OCI-LY7 (cell line): ENCODE measurements at regions not wholly inside any gene's neighbourhood (a gene's known extent, or its start where the extent isn't known, plus 50 kb on each side); places are given as distances from the start of the nearest gene placed in this dataset.

Source experiments
- BruUV-seq: library from RNA; stranded (reverse); fragments of 400-500 nt; replicated peaks from 2 replicates; lab custom pipeline; 2021; lab: Mats Ljungman, UMichigan
- CTCF ChIA-PET: fragments of 300-600 bp; sonication (Branson Sonifier 250); formaldehyde crosslinking; loops from one replicate; lab custom pipeline; 2022; ENCODE audit warnings: antibody characterized with exemption; ENCODE audit not compliant: unreplicated experiment; lab: Charles Lee
- POLR2A ChIA-PET: fragments of 300-600 bp; sonication (Branson Sonifier 250); formaldehyde crosslinking; loops from one replicate; lab custom pipeline; 2022; ENCODE audit warnings: antibody characterized with exemption; lab: Charles Lee
- DNase-seq: peaks from one replicate; pipeline ENCODE4 v3.0.0-alpha.2; 2015; ENCODE audit warnings: low spot score
- H2AFZ ChIP-seq: fragments of 200-600 bp; sonication (generic), shearing (Covaris generic); 2 replicates; pipeline ENCODE4 v1.6.1; 2014; ENCODE audit warnings: mild to moderate bottlenecking, antibody characterized with exemption, low read length, moderate library complexity
- H3K27ac ChIP-seq: fragments of 200-600 bp; sonication (generic); 2 replicates; pipeline ENCODE4 v1.5.1; 2014; ENCODE audit warnings: mixed run types, low read depth, mild to moderate bottlenecking, moderate library complexity, low read length, inconsistent platforms; ENCODE audit not compliant: poor library complexity, severe bottlenecking
- H3K36me3 ChIP-seq: fragments of 200-600 bp; sonication (generic); 2 replicates; pipeline ENCODE4 v1.6.1; 2014; ENCODE audit warnings: mild to moderate bottlenecking, antibody characterized with exemption, low read length, moderate library complexity, mixed read lengths; ENCODE audit not compliant: insufficient read depth
- H3K4me1 ChIP-seq: fragments of 200-600 bp; sonication (generic); 2 replicates; pipeline ENCODE4 v1.5.1; 2014; ENCODE audit warnings: mild to moderate bottlenecking, low read length; ENCODE audit not compliant: insufficient read depth, poor library complexity, severe bottlenecking
- H3K4me2 ChIP-seq: fragments of 200-600 bp; sonication (generic); 2 replicates; pipeline ENCODE4 v1.6.1; 2014; ENCODE audit warnings: mild to moderate bottlenecking, low read length
- H3K4me3 ChIP-seq: fragments of 200-600 bp; sonication (generic); 2 replicates; pipeline ENCODE4 v1.5.1; 2014; ENCODE audit warnings: mild to moderate bottlenecking, low read depth, low read length; ENCODE audit not compliant: poor library complexity, severe bottlenecking
- H3K79me2 ChIP-seq: fragments of 200-600 bp; sonication (generic); 2 replicates; pipeline ENCODE4 v1.6.1; 2016; ENCODE audit warnings: low read depth, mild to moderate bottlenecking, low read length, moderate library complexity, mixed read lengths; ENCODE audit not compliant: insufficient read depth
- H3K9me2 ChIP-seq: fragments of 200-600 bp; sonication (generic); 2 replicates; pipeline ENCODE4 v1.6.1; 2016; ENCODE audit warnings: mild to moderate bottlenecking, low read length, mixed read lengths; ENCODE audit not compliant: insufficient read depth
- H3K9me3 ChIP-seq: fragments of 200-600 bp; sonication (generic); 2 replicates; pipeline ENCODE4 v1.6.1; 2014; ENCODE audit warnings: mild to moderate bottlenecking, mixed run types, low read length, mixed read lengths
- H4K20me1 ChIP-seq: fragments of 200-600 bp; sonication (generic); 2 replicates; pipeline ENCODE4 v1.6.1; 2014; ENCODE audit warnings: mild to moderate bottlenecking, antibody characterized with exemption, low read length, moderate library complexity, mixed read lengths; ENCODE audit not compliant: insufficient read depth
- CTCF ChIP-seq: fragments of 200-600 bp; sonication (generic); conservative IDR thresholded peaks from 2 replicates; pipeline ENCODE4 v1.5.1; 2014; ENCODE audit warnings: mild to moderate bottlenecking, antibody characterized with exemption, low read length, moderate library complexity, mixed read lengths
- EZH2phosphoT487 ChIP-seq: fragments of 200-600 bp; sonication (generic); IDR thresholded peaks from 2 replicates; pipeline ENCODE4 v1.6.1; 2018; ENCODE audit warnings: low read depth, borderline replicate concordance, mild to moderate bottlenecking, mixed run types, antibody characterized with exemption, low read length, moderate library complexity, mixed read lengths
- intact Hi-C: fragments of 100-400 bp; cut with micrococcal nuclease; formaldehyde crosslinking; loops from one replicate; pipeline ENCODE4 v1.10.0; 2022; ENCODE audit not compliant: unreplicated experiment

GRCh38 chr10:129402459-129402858 is 64.6 kb upstream of the MGMT start:
- no peak overlapping the region for H3K4me2 ChIP-seq
- H3K4me3 ChIP-seq = no peak overlapping the region
- H3K27ac ChIP-seq = no peak overlapping the region
- H3K79me2 ChIP-seq = no peaks in the 10 kb centered on the region
- CTCF ChIA-PET = no interaction called here
- no peaks in the 10 kb centered on the region for H4K20me1 ChIP-seq
- intact Hi-C loops = no loop called here
- POLR2A ChIA-PET = no interaction called here
- no TSS peak for BruUV-seq
- H2AFZ ChIP-seq = no peak overlapping the region
- no peak for DNase-seq
- TF ChIP-seq CTCF = no peak
- no peak for TF ChIP-seq EZH2phosphoT487
- H3K36me3 ChIP-seq = no peaks in the 10 kb centered on the region
- no peaks in the 10 kb centered on the region for H3K9me3 ChIP-seq
- H3K9me2 ChIP-seq = no peaks in the 10 kb centered on the region
- H3K4me1 ChIP-seq = no peaks in the 10 kb centered on the region

DNA sequence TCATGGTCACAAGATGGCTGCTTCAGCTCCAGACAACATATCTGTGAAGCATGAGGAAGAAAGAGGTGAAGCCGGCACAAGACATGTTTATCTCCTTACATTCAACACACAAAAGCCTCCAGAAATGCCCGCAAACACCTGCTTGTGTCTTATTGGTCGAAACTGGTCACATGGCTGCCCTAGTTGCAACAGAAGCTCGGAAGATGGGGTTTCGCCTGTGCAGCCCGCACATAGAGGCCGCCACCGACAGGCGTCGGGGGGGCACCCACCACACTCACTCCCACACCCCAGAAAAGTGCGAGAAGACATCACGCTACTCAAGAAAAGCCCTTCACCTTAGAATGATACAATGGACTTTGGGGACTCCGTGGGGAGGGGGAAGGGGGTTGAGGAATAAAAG is 63.0 kb upstream of the MGMT start:
- ChIA-PET POLR2A (no interaction called here), CTCF (no interaction called here)
- TF ChIP-seq EZH2phosphoT487 (no peak), CTCF (no peak)
- Histone ChIP-seq H2AFZ (no peak overlapping the region), H3K9me2 (no peaks in the 10 kb centered on the region), H3K4me3 (no peak overlapping the region), H4K20me1 (no peaks in the 10 kb centered on the region), H3K4me2 (no peak overlapping the region), H3K79me2 (no peaks in the 10 kb centered on the region), H3K9me3 (no peaks in the 10 kb centered on the region), H3K27ac (no peak overlapping the region), H3K36me3 (no peaks in the 10 kb centered on the region), H3K4me1 (no peaks in the 10 kb centered on the region)
- intact Hi-C loops = no loop called here
- BruUV-seq = no TSS peak
- DNase-seq = no peak

- Histone ChIP-seq H3K4me2 (no peak overlapping the region), H3K79me2 (no peaks in the 10 kb centered on the region), H3K27ac (no peak overlapping the region), H3K4me1 (no peaks in the 10 kb centered on the region), H4K20me1 (no peaks in the 10 kb centered on the region), H3K9me2 (no peaks in the 10 kb centered on the region), H3K36me3 (no peaks in the 10 kb centered on the region), H3K4me3 (no peak overlapping the region), H3K9me3 (no peaks in the 10 kb centered on the region), H2AFZ (no peak overlapping the region)
- BruUV-seq = no TSS peak
- DNase-seq = no peak
- CTCF ChIA-PET = no interaction called here
- POLR2A ChIA-PET = no interaction called here
- TF ChIP-seq EZH2phosphoT487 = no peak
- no peak for TF ChIP-seq CTCF
- intact Hi-C loops = no loop called here
Observed at GRCh38 chr10:129405389-129405788, 61.7 kb upstream of the MGMT start.
